Stimulated activated memory B cell treated with anti-CD40 and anti-IgM and Interleukin-4, amounts not matched to agents 10 μg/mL and 1 μg/mL and 100 μg/mL, for 72 hours (primary cell): ENCODE measurements at regions not wholly inside any gene's neighbourhood (a gene's known extent, or its start where the extent isn't known, plus 50 kb on each side); places are given as distances from the start of the nearest gene placed in this dataset.

ENCODE experiments used
- ATAC-seq: fragments of 150-1000 bp; cut with Tn5 transposase; 2 replicates; pipeline ENCODE4 v1.10.0; 2021
- H3K27ac Mint-ChIP-seq: one replicate; pipeline ENCODE4 v1.8.0; 2022; ENCODE audit warnings: mild to moderate bottlenecking, mixed read lengths
- H3K27me3 Mint-ChIP-seq: one replicate; pipeline ENCODE4 v1.8.0; 2022; ENCODE audit warnings: mixed read lengths
- H3K36me3 Mint-ChIP-seq: one replicate; pipeline ENCODE4 v1.8.0; 2022; ENCODE audit warnings: mixed read lengths
- H3K4me1 Mint-ChIP-seq: one replicate; pipeline ENCODE4 v1.8.0; 2022; ENCODE audit warnings: mixed read lengths
- H3K4me3 Mint-ChIP-seq: one replicate; pipeline ENCODE4 v1.8.0; 2022; ENCODE audit warnings: mild to moderate bottlenecking, moderate library complexity, mixed read lengths
- H3K9me3 Mint-ChIP-seq: one replicate; pipeline ENCODE4 v1.8.0; 2022; ENCODE audit warnings: mixed read lengths

- no peaks in the 10 kb centered on the region for H3K9me3 Mint-ChIP-seq
- peak overlapping the region; percentile 98 for H3K27ac Mint-ChIP-seq
These were observed 51.7 kb upstream of the DUSP10 start for GRCh38 chr1:221793439-221794078.

GRCh38 chr1:221791846-221792245, 50.0 kb upstream of the DUSP10 start:
- Mint-ChIP-seq H3K4me1 (peaks cover 41% of the 10 kb centered on the region), H3K4me3 (no peak overlapping the region), H3K27me3 (no peaks in the 10 kb centered on the region), H3K9me3 (no peaks in the 10 kb centered on the region), H3K36me3 (no peaks in the 10 kb centered on the region), H3K27ac (peak overlapping the region; percentile 98)
- no peak for ATAC-seq

More at GRCh38 chr1:221793439-221794078, 51.7 kb upstream of the DUSP10 start:
- no peaks in the 10 kb centered on the region for H3K27me3 Mint-ChIP-seq
- peak; percentile 95 for ATAC-seq
- peak overlapping the region; percentile 67 for H3K4me3 Mint-ChIP-seq
- H3K36me3 Mint-ChIP-seq = no peaks in the 10 kb centered on the region
- H3K4me1 Mint-ChIP-seq = peaks cover 41% of the 10 kb centered on the region
